H9 (cell line): ENCODE measurements at regions not wholly inside any gene's neighbourhood (a gene's known extent, or its start where the extent isn't known, plus 50 kb on each side); places are given as distances from the start of the nearest gene placed in this dataset.

Source experiments
- DNase-seq: peaks from one replicate; pipeline ENCODE4 v3.0.0-alpha.2; 2017
- H2AFZ ChIP-seq: one replicate; pipeline ENCODE4 v1.6.1; 2013; ENCODE audit warnings: mild to moderate bottlenecking, low read length, control low read depth, moderate library complexity
- H2AK5ac ChIP-seq: 2 replicates; pipeline ENCODE4 v1.6.1; 2013; ENCODE audit warnings: low read length, control low read depth, mixed read lengths; ENCODE audit not compliant: insufficient read length
- H2BK120ac ChIP-seq: one replicate; pipeline ENCODE4 v1.6.1; 2013; ENCODE audit warnings: low read depth, mild to moderate bottlenecking, low read length, control low read depth, inconsistent platforms; ENCODE audit not compliant: poor library complexity, severe bottlenecking
- H2BK12ac ChIP-seq: 2 replicates; pipeline ENCODE4 v1.6.1; 2013; ENCODE audit warnings: low read length, control low read depth, mixed read lengths, low read depth; ENCODE audit not compliant: insufficient read length
- H2BK15ac ChIP-seq: 2 replicates; pipeline ENCODE4 v1.6.1; 2013; ENCODE audit warnings: low read depth, low read length, control low read depth
- H2BK20ac ChIP-seq: one replicate; pipeline ENCODE4 v1.6.1; 2013; ENCODE audit warnings: low read depth, mild to moderate bottlenecking, low read length, control low read depth, inconsistent platforms; ENCODE audit not compliant: poor library complexity, severe bottlenecking
- H2BK5ac ChIP-seq: 2 replicates; pipeline ENCODE4 v1.6.1; 2013; ENCODE audit warnings: low read length, control low read depth, mixed read lengths; ENCODE audit not compliant: insufficient read length
- H3K14ac ChIP-seq: 2 replicates; pipeline ENCODE4 v1.6.1; 2013; ENCODE audit warnings: low read length, control low read depth; ENCODE audit not compliant: insufficient read depth
- H3K18ac ChIP-seq: 2 replicates; pipeline ENCODE4 v1.6.1; 2013; ENCODE audit warnings: low read depth, mild to moderate bottlenecking, mixed read lengths, low read length, control low read depth; ENCODE audit not compliant: insufficient read length
- H3K23ac ChIP-seq: 2 replicates; pipeline ENCODE4 v1.6.1; 2013; ENCODE audit warnings: low read length, control low read depth, mixed read lengths, low read depth; ENCODE audit not compliant: insufficient read length
- H3K23me2 ChIP-seq: 2 replicates; pipeline ENCODE4 v1.6.1; 2013; ENCODE audit warnings: low read depth, mild to moderate bottlenecking, mixed read lengths, low read length, control low read depth; ENCODE audit not compliant: insufficient read length, poor library complexity, severe bottlenecking
- H3K27ac ChIP-seq: 2 replicates; pipeline ENCODE4 v1.5.1; 2013; ENCODE audit warnings: low read length, control low read depth, mixed read lengths, low read depth; ENCODE audit not compliant: insufficient read length
- H3K27me3 ChIP-seq: 2 replicates; pipeline ENCODE4 v1.6.1; 2013; ENCODE audit warnings: low read length, control low read depth, inconsistent platforms; ENCODE audit not compliant: insufficient read depth
- H3K4ac ChIP-seq: 2 replicates; pipeline ENCODE4 v1.6.1; 2013; ENCODE audit warnings: low read depth, mild to moderate bottlenecking, control low read depth, inconsistent platforms, low read length, moderate library complexity
- H3K4me1 ChIP-seq: 2 replicates; pipeline ENCODE4 v1.6.1; 2013; ENCODE audit warnings: low read length, control low read depth, inconsistent platforms; ENCODE audit not compliant: insufficient read depth
- H3K4me2 ChIP-seq: 2 replicates; pipeline ENCODE4 v1.6.1; 2013; ENCODE audit warnings: low read length, control low read depth, mixed read lengths; ENCODE audit not compliant: insufficient read length, insufficient read depth
- H3K56ac ChIP-seq: 2 replicates; pipeline ENCODE4 v1.6.1; 2013; ENCODE audit warnings: low read depth, mild to moderate bottlenecking, mixed read lengths, low read length, control low read depth; ENCODE audit not compliant: insufficient read length
- H3K79me1 ChIP-seq: 2 replicates; pipeline ENCODE4 v1.6.1; 2013; ENCODE audit warnings: low read depth, mild to moderate bottlenecking, moderate library complexity, low read length, control low read depth, inconsistent platforms; ENCODE audit not compliant: insufficient read depth, poor library complexity, severe bottlenecking
- H3K79me2 ChIP-seq: 2 replicates; pipeline ENCODE4 v1.6.1; 2013; ENCODE audit warnings: low read length, control low read depth, inconsistent platforms; ENCODE audit not compliant: insufficient read depth
- H3K9ac ChIP-seq: 2 replicates; pipeline ENCODE4 v1.6.1; 2013; ENCODE audit warnings: low read length, control low read depth, mixed read lengths; ENCODE audit not compliant: insufficient read length; ENCODE audit errors: extremely low read depth
- H3K9me3 ChIP-seq: one replicate; pipeline ENCODE4 v1.6.1; 2013; ENCODE audit warnings: low read depth, low read length, inconsistent platforms; ENCODE audit not compliant: control insufficient read depth
- H3T11ph ChIP-seq: one replicate; pipeline ENCODE4 v1.6.1; 2013; ENCODE audit warnings: mild to moderate bottlenecking, low read length, control low read depth, inconsistent platforms
- H4K20me1 ChIP-seq: one replicate; pipeline ENCODE4 v1.6.1; 2013; ENCODE audit not compliant: control insufficient read depth, insufficient read length, insufficient read depth
- H4K5ac ChIP-seq: 2 replicates; pipeline ENCODE4 v1.6.1; 2013; ENCODE audit warnings: low read depth, mild to moderate bottlenecking, mixed read lengths, low read length, control low read depth; ENCODE audit not compliant: insufficient read length
- H4K8ac ChIP-seq: replicated peaks from 2 replicates; pipeline ENCODE4 v1.6.1; 2013; ENCODE audit warnings: low read length, control low read depth, mixed read lengths, low read depth; ENCODE audit not compliant: insufficient read length
- H4K91ac ChIP-seq: 2 replicates; pipeline ENCODE4 v1.6.1; 2013; ENCODE audit warnings: low read depth, mild to moderate bottlenecking, moderate library complexity, mixed read lengths, low read length, control low read depth; ENCODE audit not compliant: insufficient read length
- H3K27ac Mint-ChIP-seq, 3 experiments: 2 replicates in 2 of 3; 3 replicates in 1 of 3; pipeline ENCODE4 v1.8.0; 2020 to 2021; ENCODE audit warnings: mixed read lengths in 3 of 3, mild to moderate bottlenecking in 1 of 3, moderate library complexity in 1 of 3
- H3K27me3 Mint-ChIP-seq: 2 replicates; pipeline ENCODE4 v1.8.0; 2021; ENCODE audit warnings: low read depth, mild to moderate bottlenecking, moderate library complexity, mixed read lengths
- H3K36me3 Mint-ChIP-seq, 3 experiments: 2 replicates in 2 of 3; 3 replicates in 1 of 3; pipeline ENCODE4 v1.8.0; 2020 to 2021; ENCODE audit warnings: low read depth in 3 of 3, mixed read lengths in 3 of 3; ENCODE audit not compliant: insufficient read depth in 1 of 3
- H3K4me1 Mint-ChIP-seq, 2 experiments: 2 replicates each; pipeline ENCODE4 v1.8.0; 2020; ENCODE audit warnings: mixed read lengths in 2 of 2
- H3K4me3 Mint-ChIP-seq, 2 experiments: 2 replicates in 1 of 2; 3 replicates in 1 of 2; pipeline ENCODE4 v1.8.0; 2020 to 2021; ENCODE audit warnings: mild to moderate bottlenecking in 2 of 2, mixed read lengths in 2 of 2, moderate library complexity in 1 of 2
- H3K9me3 Mint-ChIP-seq, 2 experiments: 2 replicates in 1 of 2; 3 replicates in 1 of 2; pipeline ENCODE4 v1.8.0; 2020; ENCODE audit warnings: mild to moderate bottlenecking in 2 of 2, mixed read lengths in 2 of 2, moderate library complexity in 1 of 2
- CTCF ChIP-seq: fragments of 200-600 bp; sonication (generic); conservative IDR thresholded peaks from 3 replicates; pipeline ENCODE4 v1.8.0; 2021; ENCODE audit warnings: antibody characterized with exemption, mild to moderate bottlenecking
- WGBS: extraction: QIAGEN DNeasy Blood & Tissue Kit; methylation state at CpG from one replicate; pipeline ENCODE4 v1.1.7; 2013; ENCODE audit warnings: missing lambda C conversion rate, low lambda C conversion rate, mixed read lengths; ENCODE audit not compliant: insufficient read length; ENCODE audit errors: extremely low coverage; 5-methylcytosine and 5-hydroxymethylcytosine counted together

DNA sequence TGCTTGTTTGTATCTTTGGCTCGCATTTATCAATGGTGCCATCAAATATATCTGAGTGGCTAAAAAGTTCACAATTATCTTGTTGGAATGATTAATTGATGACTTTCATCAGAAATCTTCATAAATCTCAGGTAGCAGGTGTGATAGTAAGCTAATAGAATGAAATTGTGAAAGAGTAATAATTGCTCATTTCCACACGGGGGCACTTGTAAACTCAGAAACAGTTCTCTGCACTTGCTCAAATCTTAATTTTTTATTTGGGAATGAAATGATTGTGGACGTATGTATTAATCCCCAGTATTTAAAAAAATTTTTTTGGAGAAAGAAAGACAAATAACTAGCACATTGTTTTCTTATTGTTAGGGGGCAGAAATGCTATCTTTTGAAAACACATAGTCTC is 132.8 kb downstream of the DTHD1 start:
- H4K8ac ChIP-seq, result no peak overlapping the region
- H3K23me2 ChIP-seq, result no peaks in the 10 kb centered on the region
- no peaks in the 10 kb centered on the region for H3K36me3 Mint-ChIP-seq
- H2BK120ac ChIP-seq, result no peak overlapping the region
- H2AK5ac ChIP-seq, result no peak overlapping the region
- H3K4me1 Mint-ChIP-seq, result no peaks in the 10 kb centered on the region
- H2BK5ac ChIP-seq, result no peak overlapping the region
- H2AFZ ChIP-seq, result no peak overlapping the region
- no peak overlapping the region for H2BK20ac ChIP-seq
- no peak overlapping the region for H3K27ac ChIP-seq
- H3K79me1 ChIP-seq, result no peaks in the 10 kb centered on the region
- no peak overlapping the region for H4K5ac ChIP-seq
- TF ChIP-seq CTCF, result peak; percentile 60
- H3K23ac ChIP-seq, result no peak overlapping the region
- H3K27me3 ChIP-seq, result no peaks in the 10 kb centered on the region
- no peak overlapping the region for H3K9ac ChIP-seq
- no peak overlapping the region for H3T11ph ChIP-seq
- no peak overlapping the region for H3K56ac ChIP-seq
- H3K4me3 Mint-ChIP-seq, result no peak overlapping the region
- H3K27ac Mint-ChIP-seq, result no peak overlapping the region
- H2BK15ac ChIP-seq, result no peak overlapping the region
- no peaks in the 10 kb centered on the region for H3K79me2 ChIP-seq
- no peak for DNase-seq
- no CpG with 5 or more reads among the region's 3 CpGs for WGBS
- H4K20me1 ChIP-seq, result no peaks in the 10 kb centered on the region
- H3K4ac ChIP-seq, result no peak overlapping the region
- H3K4me1 ChIP-seq, result no peaks in the 10 kb centered on the region
- no peak overlapping the region for H3K18ac ChIP-seq
- no peak overlapping the region for H3K14ac ChIP-seq
- no peak overlapping the region for H4K91ac ChIP-seq
- no peak overlapping the region for H2BK12ac ChIP-seq
- H3K9me3 Mint-ChIP-seq, result no peaks in the 10 kb centered on the region
- H3K9me3 ChIP-seq, result no peaks in the 10 kb centered on the region
- no peaks in the 10 kb centered on the region; the same call in 1 of the 2 replicates for H3K27me3 Mint-ChIP-seq
- no peak overlapping the region for H3K4me2 ChIP-seq
